ENCODE measurements at regions not wholly inside any gene's neighbourhood (a gene's known extent, or its start where the extent isn't known, plus 50 kb on each side); places are given as distances from the start of the nearest gene placed in this dataset.

DNA sequence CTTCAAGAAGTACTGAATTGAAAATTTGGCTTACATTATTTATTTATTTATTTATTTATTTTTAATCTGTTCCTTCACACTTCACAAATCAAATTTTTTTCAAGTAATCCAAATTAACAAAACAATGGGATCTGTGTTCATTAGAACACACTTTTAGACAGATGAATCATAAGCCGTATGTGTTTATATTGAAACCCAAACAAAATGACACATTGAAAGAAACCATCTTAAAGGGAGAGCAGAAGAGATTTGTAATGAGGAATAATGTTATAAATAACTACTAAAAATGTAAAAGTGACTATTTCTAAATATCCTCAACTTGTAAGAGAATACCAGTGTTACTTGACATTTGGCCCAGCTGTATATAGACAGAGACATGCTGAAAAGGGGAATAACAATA, 991.0 kb upstream of the CHAC2 start:
- no peak overlapping the region for H3K27ac ChIP-seq
- H3K4me2 ChIP-seq: no peak overlapping the region
- ChIA-PET POLR2A (no interaction called here), CTCF (no interaction called here)
- no peak for FAIRE-seq
- no peaks in the 10 kb centered on the region for H3K4me1 ChIP-seq
- TF ChIP-seq CBX2 (IDR thresholded peaks at IDR 0.05; ENCODE audit: borderline replicate concordance, low read depth) (no peak), MAZ (IDR thresholded peaks at IDR 0.05; ENCODE audit: borderline replicate concordance, low read depth, low read length) (no peak), HOXA7 (CRISPR knock-in tag; IDR thresholded peaks at IDR 0.05) (no peak), TP53 (CRISPR knock-in tag; IDR thresholded peaks at IDR 0.05) (no peak), POLR2A (IDR thresholded peaks at IDR 0.05; ENCODE audit: low read length) (no peak)
- 92% methylated on average over 1 of the region's 1 CpG for whole genome bisulfite sequencing (ENCODE audit: missing lambda C conversion rate)
- DNase-seq (ENCODE audit: low read depth in 1 of 2, low spot score in 1 of 2): no peak
- no peak overlapping the region for H3K4me3 ChIP-seq
- H3K9me3 ChIP-seq: no peaks in the 10 kb centered on the region
- no peak for ATAC-seq

DNA sequence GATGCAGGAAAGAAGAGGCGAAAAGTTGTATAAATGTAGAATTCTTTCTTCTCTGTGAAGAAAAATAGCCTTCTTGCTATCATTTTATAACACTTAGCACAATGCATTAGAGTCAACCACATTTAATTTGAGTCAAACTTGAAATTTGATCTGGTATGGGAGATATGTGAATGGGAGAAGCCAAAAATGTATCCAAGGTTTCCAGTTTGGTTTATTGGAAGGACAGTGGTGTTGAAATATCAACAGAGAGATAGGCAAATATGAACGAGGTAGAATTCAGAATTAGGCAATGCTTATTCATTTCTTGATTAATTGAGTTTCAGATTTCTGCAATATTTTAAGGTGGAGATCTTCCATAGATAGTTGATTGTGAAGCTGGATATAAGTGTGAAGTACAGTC, 991.9 kb upstream of the CHAC2 start:
- CTCF ChIA-PET: interaction anchor here (0.6 kb wide), 1 partner anchor 610 kb away, joined by 3 read pairs; no protein-coding TSS in a partner anchor
- Histone ChIP-seq H3K4me3 (no peak overlapping the region), H3K4me2 (no peak overlapping the region), H3K27ac (no peak overlapping the region), H3K4me1 (no peaks in the 10 kb centered on the region), H3K9me3 (no peaks in the 10 kb centered on the region)
- no peak for DNase-seq (ENCODE audit: low read depth in 1 of 2, low spot score in 1 of 2)
- POLR2A ChIA-PET: no interaction called here
- WGBS (ENCODE audit: missing lambda C conversion rate): 8% methylated on average over 2 of the region's 2 CpGs
- no peak for ATAC-seq
- no peak for FAIRE-seq
- TF ChIP-seq PHF8 (IDR thresholded peaks at IDR 0.05; ENCODE audit: borderline replicate concordance, low read depth) (no peak), CHD4 (IDR thresholded peaks at IDR 0.05; ENCODE audit: borderline replicate concordance) (no peak), FOSB (CRISPR knock-in tag; IDR thresholded peaks at IDR 0.05) (no peak), RFX5 (IDR thresholded peaks at IDR 0.05) (no peak), MYC (IDR thresholded peaks at IDR 0.05; ENCODE audit: borderline replicate concordance, low read length) (no peak), TFCP2L1 (CRISPR knock-in tag; IDR thresholded peaks at IDR 0.05) (no peak), JUN (IDR thresholded peaks at IDR 0.05) (no peak), CBX8 (IDR thresholded peaks at IDR 0.05) (no peak), SMC3 (IDR thresholded peaks at IDR 0.05) (no peak), EHF (CRISPR knock-in tag; IDR thresholded peaks at IDR 0.05) (no peak), ZFP36 (IDR thresholded peaks at IDR 0.05; ENCODE audit: borderline replicate concordance, partially characterized antibody) (no peak), TP53 (CRISPR knock-in tag; IDR thresholded peaks at IDR 0.05) (no peak)
- TF ChIP-seq, protein P1, sequence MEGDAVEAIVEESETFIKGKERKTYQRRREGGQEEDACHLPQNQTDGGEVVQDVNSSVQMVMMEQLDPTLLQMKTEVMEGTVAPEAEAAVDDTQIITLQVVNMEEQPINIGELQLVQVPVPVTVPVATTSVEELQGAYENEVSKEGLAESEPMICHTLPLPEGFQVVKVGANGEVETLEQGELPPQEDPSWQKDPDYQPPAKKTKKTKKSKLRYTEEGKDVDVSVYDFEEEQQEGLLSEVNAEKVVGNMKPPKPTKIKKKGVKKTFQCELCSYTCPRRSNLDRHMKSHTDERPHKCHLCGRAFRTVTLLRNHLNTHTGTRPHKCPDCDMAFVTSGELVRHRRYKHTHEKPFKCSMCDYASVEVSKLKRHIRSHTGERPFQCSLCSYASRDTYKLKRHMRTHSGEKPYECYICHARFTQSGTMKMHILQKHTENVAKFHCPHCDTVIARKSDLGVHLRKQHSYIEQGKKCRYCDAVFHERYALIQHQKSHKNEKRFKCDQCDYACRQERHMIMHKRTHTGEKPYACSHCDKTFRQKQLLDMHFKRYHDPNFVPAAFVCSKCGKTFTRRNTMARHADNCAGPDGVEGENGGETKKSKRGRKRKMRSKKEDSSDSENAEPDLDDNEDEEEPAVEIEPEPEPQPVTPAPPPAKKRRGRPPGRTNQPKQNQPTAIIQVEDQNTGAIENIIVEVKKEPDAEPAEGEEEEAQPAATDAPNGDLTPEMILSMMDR (IDR thresholded peaks at IDR 0.05): no peak
- TF ChIP-seq, protein P2, sequence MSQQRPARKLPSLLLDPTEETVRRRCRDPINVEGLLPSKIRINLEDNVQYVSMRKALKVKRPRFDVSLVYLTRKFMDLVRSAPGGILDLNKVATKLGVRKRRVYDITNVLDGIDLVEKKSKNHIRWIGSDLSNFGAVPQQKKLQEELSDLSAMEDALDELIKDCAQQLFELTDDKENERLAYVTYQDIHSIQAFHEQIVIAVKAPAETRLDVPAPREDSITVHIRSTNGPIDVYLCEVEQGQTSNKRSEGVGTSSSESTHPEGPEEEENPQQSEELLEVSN (IDR thresholded peaks at IDR 0.05; ENCODE audit: borderline replicate concordance, low read depth): no peak
- TF ChIP-seq, protein P3, sequence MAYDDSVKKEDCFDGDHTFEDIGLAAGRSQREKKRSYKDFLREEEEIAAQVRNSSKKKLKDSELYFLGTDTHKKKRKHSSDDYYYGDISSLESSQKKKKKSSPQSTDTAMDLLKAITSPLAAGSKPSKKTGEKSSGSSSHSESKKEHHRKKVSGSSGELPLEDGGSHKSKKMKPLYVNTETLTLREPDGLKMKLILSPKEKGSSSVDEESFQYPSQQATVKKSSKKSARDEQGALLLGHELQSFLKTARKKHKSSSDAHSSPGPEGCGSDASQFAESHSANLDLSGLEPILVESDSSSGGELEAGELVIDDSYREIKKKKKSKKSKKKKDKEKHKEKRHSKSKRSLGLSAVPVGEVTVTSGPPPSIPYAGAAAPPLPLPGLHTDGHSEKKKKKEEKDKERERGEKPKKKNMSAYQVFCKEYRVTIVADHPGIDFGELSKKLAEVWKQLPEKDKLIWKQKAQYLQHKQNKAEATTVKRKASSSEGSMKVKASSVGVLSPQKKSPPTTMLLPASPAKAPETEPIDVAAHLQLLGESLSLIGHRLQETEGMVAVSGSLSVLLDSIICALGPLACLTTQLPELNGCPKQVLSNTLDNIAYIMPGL (CRISPR knock-in tag; IDR thresholded peaks at IDR 0.05; ENCODE audit: borderline replicate concordance): no peak

DNA sequence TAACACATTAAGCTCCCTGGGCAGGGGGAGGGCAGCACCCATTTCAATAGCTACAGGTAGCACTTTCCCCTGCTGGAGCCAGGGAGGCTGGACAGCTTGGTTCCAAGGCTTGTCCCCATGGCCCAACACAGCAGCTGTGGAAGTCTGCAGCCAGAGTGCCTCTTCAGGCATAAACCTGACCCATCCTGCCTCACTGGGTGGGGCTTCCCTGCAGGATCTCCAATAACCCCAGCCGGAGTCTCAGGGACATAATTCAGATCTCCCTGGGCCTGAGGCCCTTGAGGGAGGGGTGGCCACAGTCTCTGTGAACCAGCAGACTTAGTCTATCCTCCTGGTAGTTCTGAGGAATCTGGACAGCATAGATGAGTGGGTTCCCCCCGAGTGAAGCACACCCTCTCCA, 1001.9 kb upstream of the CHAC2 start:
- Histone ChIP-seq H3K4me3 (no peak overlapping the region), H3K27ac (no peak overlapping the region), H3K9me3 (no peaks in the 10 kb centered on the region), H3K4me2 (no peak overlapping the region), H3K4me1 (no peaks in the 10 kb centered on the region)
- TF ChIP-seq SMC3 (IDR thresholded peaks at IDR 0.05): no peak
- TF ChIP-seq, protein P4, sequence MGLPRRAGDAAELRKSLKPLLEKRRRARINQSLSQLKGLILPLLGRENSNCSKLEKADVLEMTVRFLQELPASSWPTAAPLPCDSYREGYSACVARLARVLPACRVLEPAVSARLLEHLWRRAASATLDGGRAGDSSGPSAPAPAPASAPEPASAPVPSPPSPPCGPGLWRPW (IDR thresholded peaks at IDR 0.05): no peak
- TF ChIP-seq TFCP2L1 (CRISPR knock-in tag; IDR thresholded peaks at IDR 0.05): no peak
- no peak for TF ChIP-seq HDAC2 (IDR thresholded peaks at IDR 0.05)
- no peak for TF ChIP-seq ZC3H11A (IDR thresholded peaks at IDR 0.05)
- no peak for TF ChIP-seq CHD4 (IDR thresholded peaks at IDR 0.05; ENCODE audit: borderline replicate concordance)
- TF ChIP-seq RFX5 (IDR thresholded peaks at IDR 0.05): no peak
- TF ChIP-seq RARB (CRISPR knock-in tag; IDR thresholded peaks at IDR 0.05): no peak
- WGBS (ENCODE audit: missing lambda C conversion rate): 0% methylated on average over 2 of the region's 2 CpGs
- no peak for FAIRE-seq
- ChIA-PET CTCF (no interaction called here), POLR2A (no interaction called here)
- no peak for ATAC-seq
- DNase-seq (ENCODE audit: low read depth in 1 of 2, low spot score in 1 of 2): no peak

All from A549 (cell line).